DMS79 (cell line): ENCODE measurements at regions not wholly inside any gene's neighbourhood (a gene's known extent, or its start where the extent isn't known, plus 50 kb on each side); places are given as distances from the start of the nearest gene placed in this dataset.

ENCODE experiments used
- DNase-seq: peaks from one replicate; lab custom pipeline; 2025; lab: John Stamatoyannopoulos, UW

DNA sequence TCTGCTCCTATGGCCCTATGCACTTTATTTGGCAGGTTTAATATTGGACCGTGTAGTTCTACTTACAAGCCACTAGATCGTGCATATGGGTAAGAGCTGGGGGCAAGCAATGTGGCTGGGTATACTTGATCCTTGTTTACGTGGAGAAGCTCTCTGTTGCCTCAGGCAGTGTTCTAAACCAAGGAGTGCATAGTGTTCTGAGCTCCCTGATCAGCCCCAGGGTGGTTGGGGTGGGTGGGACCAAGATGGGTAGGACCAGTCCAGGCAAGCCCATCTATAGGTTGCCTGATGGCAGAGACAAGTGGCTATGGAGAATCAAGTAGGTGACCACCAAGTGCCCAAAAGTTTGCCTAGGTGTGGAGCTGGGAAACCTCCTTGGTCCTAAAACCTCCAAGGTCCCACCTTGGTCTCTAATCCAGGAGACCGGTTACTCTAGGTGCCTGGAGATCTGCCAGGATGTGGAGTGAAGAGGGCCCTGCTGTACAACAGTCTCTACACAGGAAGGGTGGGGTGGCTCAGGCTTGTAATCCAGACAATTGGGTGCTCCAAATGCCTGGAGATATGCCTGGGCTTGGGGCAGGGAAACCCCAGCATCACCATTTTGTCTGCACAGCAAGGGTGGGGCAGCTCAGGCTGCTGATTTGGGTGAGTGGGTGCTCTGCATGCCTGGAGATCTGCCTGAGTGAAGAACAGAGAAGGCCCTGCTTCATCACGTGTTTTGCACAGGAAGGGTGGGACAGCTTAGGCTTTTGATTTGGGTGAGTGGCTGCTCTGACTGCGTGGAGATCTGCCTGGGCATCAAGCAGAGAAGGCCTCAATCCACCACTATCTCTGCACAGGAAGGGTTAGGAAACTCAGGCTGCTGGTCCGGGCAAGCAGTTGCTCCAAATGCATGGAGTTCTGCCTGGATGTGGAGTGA, 659.8 kb downstream of the TLE4 start:
- DNase-seq: no peak

DNA sequence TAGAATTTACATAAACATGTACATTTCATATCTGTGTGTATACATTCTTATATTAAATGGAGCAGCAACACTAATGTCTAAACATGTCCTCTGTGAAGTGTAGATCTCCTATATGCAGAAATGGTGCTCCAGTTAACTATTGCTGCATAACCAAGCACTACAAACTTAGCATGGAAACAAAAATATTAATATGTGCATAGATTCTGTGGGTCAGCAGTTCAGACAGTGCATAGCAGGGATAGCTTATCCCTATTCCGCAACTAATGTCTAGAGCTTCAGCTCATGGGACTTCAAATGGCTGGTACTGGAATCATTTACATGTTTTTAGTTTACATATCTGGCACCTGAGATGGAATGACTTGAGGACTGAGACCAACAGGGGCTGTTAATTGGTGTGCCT, 652.1 kb downstream of the TLE4 start:
- DNase-seq: no peak

DNA sequence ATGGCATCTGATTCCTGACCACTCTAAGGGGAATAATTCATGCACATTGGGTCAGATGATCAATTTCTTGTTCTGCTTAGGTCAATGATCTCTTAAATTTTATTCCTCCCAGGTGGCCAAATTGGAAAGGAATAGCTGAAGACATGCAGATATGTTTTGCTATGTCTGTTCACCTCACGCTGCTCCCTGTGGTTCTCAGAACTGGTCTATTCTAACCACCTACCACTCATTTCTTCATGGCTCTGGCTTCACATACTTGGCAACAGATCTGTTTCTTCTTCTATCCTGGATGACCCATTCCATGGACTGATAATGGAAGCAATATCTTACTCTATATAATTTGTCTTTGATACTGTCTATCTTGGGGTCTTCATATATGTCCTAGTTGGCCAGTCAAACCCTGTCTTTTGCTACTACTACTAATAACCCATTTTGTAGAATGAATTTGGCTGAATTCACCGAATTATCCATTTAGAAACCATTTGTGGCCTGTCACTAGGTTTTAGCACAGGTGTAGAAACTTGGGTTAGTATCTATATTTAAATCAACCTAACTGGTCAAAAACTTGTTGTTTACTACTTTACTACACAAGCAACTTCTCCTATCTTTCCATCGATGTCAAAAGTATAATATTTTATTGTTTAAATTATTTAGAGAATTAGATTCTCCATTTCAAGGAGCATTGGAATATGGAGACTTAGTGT, 650.9 kb downstream of the TLE4 start:
- DNase-seq: no peak

GRCh38 chr9:80218328-80218727, 646.6 kb downstream of the TLE4 start:
- no peak for DNase-seq

- no peak for DNase-seq
These were observed 641.8 kb downstream of the TLE4 start for GRCh38 chr9:80213613-80214012.

- DNase-seq: no peak
These were observed 636.9 kb downstream of the TLE4 start for GRCh38 chr9:80208696-80209095.

- DNase-seq: no peak
These were observed 632.3 kb downstream of the TLE4 start for GRCh38 chr9:80204054-80204453.

- no peak for DNase-seq
These were observed 625.9 kb downstream of the TLE4 start for GRCh38 chr9:80197661-80198060.

DNA sequence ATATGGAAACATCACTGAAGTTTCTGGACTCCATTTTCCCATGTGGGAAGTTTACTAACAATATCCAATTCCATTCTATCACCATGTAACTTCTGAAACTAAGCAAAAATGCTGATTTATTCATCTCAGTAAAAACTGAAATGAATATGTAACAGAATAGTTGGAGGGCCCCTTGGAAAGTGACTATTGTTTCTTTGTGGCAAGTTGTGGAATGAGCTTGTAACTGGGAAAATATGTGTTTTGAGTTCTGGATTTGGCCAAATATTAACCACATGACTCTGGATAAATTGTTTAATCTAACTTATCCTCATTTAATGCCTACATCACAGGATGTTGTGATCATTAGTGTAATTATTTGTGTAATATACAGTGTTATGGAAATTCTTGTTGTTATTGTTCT, 619.3 kb downstream of the TLE4 start:
- no peak for DNase-seq

DNA sequence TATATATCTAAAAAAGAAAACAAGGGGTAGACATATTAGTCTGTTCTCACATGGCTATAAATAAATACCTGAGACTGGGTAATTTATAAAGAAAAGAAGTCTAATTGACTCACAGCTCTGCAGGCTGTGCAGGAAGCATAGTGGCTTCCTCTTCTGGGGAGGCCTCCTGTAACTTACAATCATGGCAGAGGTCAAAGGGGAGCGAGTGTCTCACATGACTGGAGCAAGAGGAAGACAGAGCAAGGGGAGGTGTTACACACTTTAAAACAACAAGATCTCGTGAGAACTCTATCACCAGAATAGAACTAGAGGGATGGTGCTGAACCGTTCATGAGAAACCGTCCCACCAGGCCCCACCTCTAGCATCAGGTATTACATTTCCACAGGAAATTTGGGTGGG, 616.8 kb downstream of the TLE4 start:
- DNase-seq: no peak

- no peak for DNase-seq
These were observed 613.5 kb downstream of the TLE4 start for GRCh38 chr9:80185112-80185738.

GRCh38 chr9:80177949-80178480, 606.2 kb downstream of the TLE4 start:
- no peak for DNase-seq

DNA sequence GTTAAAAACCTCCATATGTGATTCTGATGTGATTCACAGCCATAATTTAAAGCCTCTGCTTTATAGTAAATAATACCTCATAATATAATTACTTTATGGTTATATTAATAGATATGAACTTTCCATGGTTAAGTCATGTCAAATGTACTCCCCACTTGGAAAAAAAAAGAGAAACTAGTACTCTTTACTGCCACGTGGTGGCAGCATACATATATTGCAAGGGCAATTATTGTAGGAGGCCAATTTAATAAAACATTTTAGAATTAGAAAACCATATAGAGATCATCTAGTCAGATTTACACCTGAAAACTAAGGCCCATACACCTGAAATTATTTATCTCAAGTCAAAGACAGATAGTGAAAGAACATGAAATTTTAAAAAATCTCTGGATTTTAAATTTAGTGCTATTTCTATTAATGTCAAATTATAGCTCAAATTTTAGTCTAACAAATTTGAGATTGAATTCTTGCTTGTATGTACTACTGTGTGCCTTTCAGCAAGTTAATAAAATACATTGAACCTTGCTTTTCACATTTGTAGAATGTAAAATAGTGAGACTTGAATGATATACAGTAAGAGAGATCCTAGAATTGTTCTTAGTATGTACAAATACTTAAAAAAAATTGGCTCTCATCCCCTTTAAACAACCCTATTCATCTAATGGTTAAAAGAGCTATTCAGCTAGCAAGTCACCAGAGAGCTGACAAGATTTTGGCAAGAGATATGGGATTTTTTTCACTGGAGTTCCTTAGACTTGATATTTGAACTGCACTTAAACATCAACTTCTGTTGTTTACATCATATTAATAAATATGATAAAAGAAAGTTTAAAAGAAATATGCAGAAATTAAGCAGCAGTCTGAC, 603.8 kb downstream of the TLE4 start:
- DNase-seq: peak; percentile 15

GRCh38 chr9:80163889-80164288, 592.1 kb downstream of the TLE4 start:
- no peak for DNase-seq

- DNase-seq: no peak
These were observed 586.9 kb downstream of the TLE4 start for GRCh38 chr9:80158554-80159170.

DNA sequence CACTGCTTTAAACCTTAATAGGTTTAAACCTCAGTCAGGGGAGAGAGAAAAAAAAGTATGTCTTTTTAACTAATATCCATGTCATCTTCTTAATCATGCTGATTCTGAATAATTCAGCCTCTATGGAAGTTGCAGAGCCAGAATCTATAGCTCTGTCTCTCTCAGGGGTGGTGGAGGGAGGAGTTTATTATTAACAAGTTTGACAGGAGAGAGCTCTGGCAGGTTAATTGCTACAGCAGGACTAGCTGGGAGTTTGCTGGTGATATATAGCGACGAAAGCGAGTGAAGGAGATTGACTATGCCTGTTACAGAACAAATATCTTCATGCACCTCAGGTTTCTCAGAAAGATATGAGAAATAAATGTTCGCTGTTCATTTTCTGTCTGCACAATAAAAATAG, 586.4 kb downstream of the TLE4 start:
- DNase-seq: no peak

GRCh38 chr9:80157561-80157983, 585.8 kb downstream of the TLE4 start:
- no peak for DNase-seq

- DNase-seq: no peak
These were observed 585.1 kb downstream of the TLE4 start for GRCh38 chr9:80156756-80157472.

DNA sequence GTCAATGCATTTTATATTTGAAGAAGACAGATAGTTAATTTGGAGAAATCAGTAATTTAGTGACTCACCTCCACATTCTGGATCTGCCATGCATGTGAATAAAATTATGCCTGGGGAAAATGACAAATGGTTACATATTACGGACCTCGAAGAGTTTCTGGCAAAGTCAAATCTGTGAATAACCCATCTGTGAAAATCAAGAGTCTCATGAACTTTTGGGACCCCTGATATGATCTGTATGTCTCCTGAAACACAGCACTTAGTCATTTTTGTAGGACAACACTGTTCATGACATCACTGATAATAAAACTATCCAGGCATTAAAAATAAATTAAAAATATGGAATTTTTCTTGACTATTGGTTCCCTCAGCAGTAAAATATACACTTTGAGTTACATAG, 584.5 kb downstream of the TLE4 start:
- DNase-seq: no peak

GRCh38 chr9:80147866-80148265, 576.1 kb downstream of the TLE4 start:
- DNase-seq: no peak

GRCh38 chr9:80146466-80146865, 574.7 kb downstream of the TLE4 start:
- DNase-seq: no peak
